ENCODE measurements at regions not wholly inside any gene's neighbourhood (a gene's known extent, or its start where the extent isn't known, plus 50 kb on each side); places are given as distances from the start of the nearest gene placed in this dataset.

DNA sequence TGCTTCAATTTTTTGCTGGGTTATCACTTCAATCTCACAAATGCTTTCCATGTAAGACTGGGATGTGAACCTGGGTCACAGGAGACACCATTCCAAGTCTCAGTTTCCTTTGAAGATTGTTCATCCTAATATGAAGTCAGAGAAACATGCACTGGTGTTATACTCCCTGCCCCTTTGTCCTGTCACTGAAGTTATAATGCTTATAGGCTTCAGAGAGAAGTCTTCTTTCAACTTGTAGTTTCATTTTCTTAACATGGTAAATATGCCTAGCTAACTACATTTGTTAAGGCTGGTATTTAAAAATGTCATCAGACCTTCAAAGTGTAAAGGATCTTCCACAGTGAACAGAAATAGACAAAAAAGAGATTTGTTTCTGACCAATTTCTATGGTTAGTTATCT, 1195.9 kb downstream of the MRPL39 start:
- Mint-ChIP-seq H3K27ac (no peak overlapping the region), H3K4me3 (no peak overlapping the region), H3K36me3 (no peaks in the 10 kb centered on the region), H3K9me3 (peaks cover 35% of the 10 kb centered on the region), H3K27me3 (ENCODE audit: low read depth) (no peaks in the 10 kb centered on the region), H3K4me1 (no peaks in the 10 kb centered on the region)
- TF ChIP-seq, protein P1, sequence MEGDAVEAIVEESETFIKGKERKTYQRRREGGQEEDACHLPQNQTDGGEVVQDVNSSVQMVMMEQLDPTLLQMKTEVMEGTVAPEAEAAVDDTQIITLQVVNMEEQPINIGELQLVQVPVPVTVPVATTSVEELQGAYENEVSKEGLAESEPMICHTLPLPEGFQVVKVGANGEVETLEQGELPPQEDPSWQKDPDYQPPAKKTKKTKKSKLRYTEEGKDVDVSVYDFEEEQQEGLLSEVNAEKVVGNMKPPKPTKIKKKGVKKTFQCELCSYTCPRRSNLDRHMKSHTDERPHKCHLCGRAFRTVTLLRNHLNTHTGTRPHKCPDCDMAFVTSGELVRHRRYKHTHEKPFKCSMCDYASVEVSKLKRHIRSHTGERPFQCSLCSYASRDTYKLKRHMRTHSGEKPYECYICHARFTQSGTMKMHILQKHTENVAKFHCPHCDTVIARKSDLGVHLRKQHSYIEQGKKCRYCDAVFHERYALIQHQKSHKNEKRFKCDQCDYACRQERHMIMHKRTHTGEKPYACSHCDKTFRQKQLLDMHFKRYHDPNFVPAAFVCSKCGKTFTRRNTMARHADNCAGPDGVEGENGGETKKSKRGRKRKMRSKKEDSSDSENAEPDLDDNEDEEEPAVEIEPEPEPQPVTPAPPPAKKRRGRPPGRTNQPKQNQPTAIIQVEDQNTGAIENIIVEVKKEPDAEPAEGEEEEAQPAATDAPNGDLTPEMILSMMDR (IDR thresholded peaks at IDR 0.05; ENCODE audit: unreplicated experiment), result no peak
- no peak for DNase-seq (ENCODE audit: low spot score in 2 of 2, unreplicated experiment in 2 of 2)

DNA sequence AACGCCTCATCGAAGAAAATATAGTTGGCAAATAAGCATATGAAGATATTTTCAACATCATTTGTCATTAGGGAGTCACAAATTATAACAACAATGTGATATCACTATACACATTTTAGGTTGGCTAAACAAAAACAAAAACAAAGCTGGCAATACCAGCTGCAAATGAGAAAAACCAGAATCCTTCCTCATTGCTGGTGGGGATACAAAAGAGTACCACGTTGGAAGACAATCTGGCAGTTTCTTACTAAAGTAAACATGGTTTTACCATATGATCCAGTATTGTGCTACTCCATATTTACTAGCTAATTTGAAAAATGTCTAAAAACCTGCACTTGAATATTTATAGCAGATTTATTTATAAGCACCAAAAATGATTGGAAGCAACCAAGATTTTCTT, 1204.1 kb downstream of the MRPL39 start:
- Mint-ChIP-seq H3K9me3 (peaks cover 22% of the 10 kb centered on the region), H3K27ac (no peak overlapping the region), H3K36me3 (no peaks in the 10 kb centered on the region), H3K27me3 (ENCODE audit: low read depth) (no peaks in the 10 kb centered on the region), H3K4me1 (no peaks in the 10 kb centered on the region), H3K4me3 (no peak overlapping the region)
- DNase-seq (ENCODE audit: low spot score in 2 of 2, unreplicated experiment in 2 of 2), result no peak
- TF ChIP-seq, protein P1 (IDR thresholded peaks at IDR 0.05; ENCODE audit: unreplicated experiment), result no peak

DNA sequence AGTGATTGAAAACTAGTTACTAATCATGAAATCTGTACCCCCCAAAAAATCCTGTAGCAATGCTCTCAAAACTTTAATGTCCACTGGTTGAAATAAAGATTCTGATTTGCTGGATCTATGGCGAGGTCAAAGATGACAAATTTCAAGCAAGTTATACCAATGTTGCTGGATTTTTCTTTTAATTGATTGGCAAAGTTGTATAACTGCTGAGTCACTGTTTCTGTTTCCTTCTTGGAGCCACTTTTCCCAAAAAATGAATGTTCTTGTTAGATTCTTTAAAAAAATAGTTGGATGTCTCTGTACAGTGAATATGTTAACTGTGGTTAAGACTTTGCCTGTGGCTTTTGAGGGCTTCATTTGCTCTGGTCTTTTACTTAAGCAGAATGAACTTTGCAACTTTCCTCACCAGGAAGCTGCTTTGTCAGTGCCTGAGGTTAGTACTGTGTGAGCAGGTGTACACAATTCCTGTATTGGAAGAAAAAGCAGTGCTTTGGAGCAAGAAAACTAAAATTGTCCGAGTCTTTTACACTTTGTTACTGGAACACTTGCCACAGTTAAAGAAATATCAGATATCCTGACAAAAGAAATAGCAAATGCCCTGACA, 1211.9 kb downstream of the MRPL39 start:
- Mint-ChIP-seq H3K4me1 (no peaks in the 10 kb centered on the region), H3K27me3 (ENCODE audit: low read depth) (no peaks in the 10 kb centered on the region), H3K9me3 (peaks cover 19% of the 10 kb centered on the region), H3K4me3 (no peak overlapping the region), H3K27ac (no peak overlapping the region), H3K36me3 (no peaks in the 10 kb centered on the region)
- no peak for DNase-seq (ENCODE audit: low spot score in 2 of 2, unreplicated experiment in 2 of 2)
- TF ChIP-seq, protein P1 (IDR thresholded peaks at IDR 0.05; ENCODE audit: unreplicated experiment), result no peak

- Mint-ChIP-seq H3K4me3 (no peak overlapping the region), H3K9me3 (peaks cover 32% of the 10 kb centered on the region), H3K27me3 (ENCODE audit: low read depth) (no peaks in the 10 kb centered on the region), H3K4me1 (no peaks in the 10 kb centered on the region), H3K36me3 (no peaks in the 10 kb centered on the region), H3K27ac (no peak overlapping the region)
- DNase-seq (ENCODE audit: low spot score in 2 of 2, unreplicated experiment in 2 of 2), result no peak
- TF ChIP-seq, protein P1 (IDR thresholded peaks at IDR 0.05; ENCODE audit: unreplicated experiment), result no peak
Observed at GRCh38 chr21:24375201-24375600, 1232.1 kb downstream of the MRPL39 start.

DNA sequence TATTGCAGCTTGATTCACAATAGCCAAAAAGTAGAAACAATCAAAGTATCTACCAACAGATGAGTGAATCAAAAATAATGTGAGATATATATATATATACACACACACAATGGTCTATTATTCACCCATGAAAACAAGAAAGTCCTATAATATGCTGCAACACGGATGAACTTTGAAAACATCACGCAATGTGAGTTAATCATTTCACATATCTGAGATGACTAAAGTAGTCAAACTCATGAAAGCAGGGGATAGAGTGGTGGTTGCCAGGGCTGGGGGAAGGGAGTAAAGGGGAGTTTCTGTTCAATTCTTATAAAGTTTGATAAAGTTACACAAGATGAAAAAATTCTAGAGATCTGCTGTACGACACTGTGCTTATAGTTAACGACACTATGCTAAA, 1234.8 kb downstream of the MRPL39 start:
- TF ChIP-seq, protein P1 (IDR thresholded peaks at IDR 0.05; ENCODE audit: unreplicated experiment), result no peak
- Mint-ChIP-seq H3K27ac (no peak overlapping the region), H3K9me3 (peaks cover 29% of the 10 kb centered on the region), H3K4me1 (no peaks in the 10 kb centered on the region), H3K27me3 (ENCODE audit: low read depth) (no peaks in the 10 kb centered on the region), H3K4me3 (no peak overlapping the region), H3K36me3 (no peaks in the 10 kb centered on the region)
- DNase-seq (ENCODE audit: low spot score in 2 of 2, unreplicated experiment in 2 of 2), result no peak

DNA sequence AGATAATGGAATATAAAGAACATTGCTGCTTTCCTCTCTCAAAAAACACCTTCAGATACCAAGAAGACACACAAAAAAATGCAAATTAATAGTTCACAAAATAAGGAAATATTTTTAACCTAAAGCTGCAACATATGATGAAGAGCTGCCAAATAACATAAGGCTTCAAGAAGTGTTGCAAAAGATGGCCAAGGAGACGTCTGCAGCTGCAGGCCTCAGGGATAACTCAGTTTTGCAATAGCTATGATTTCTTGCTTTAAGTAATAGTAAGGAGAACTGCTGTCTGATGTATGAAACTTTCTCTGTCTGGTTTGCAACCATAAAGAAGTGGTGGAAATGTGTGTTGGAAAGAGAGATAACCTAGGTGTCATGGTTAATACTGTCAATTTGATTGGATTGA, 1237.5 kb downstream of the MRPL39 start:
- DNase-seq (ENCODE audit: low spot score in 2 of 2, unreplicated experiment in 2 of 2), result no peak
- peaks cover 28% of the 10 kb centered on the region for H3K9me3 Mint-ChIP-seq
- no peak overlapping the region for H3K4me3 Mint-ChIP-seq
- H3K4me1 Mint-ChIP-seq, result no peaks in the 10 kb centered on the region
- no peaks in the 10 kb centered on the region for H3K36me3 Mint-ChIP-seq
- no peaks in the 10 kb centered on the region for H3K27me3 Mint-ChIP-seq (ENCODE audit: low read depth)
- TF ChIP-seq, protein P1 (IDR thresholded peaks at IDR 0.05; ENCODE audit: unreplicated experiment), result no peak
- H3K27ac Mint-ChIP-seq, result no peak overlapping the region

Measured in mesothelial cell of epicardium (in vitro differentiated cells).